CD4-positive, CD25-positive, alpha-beta regulatory T cell (primary cell): ENCODE measurements at regions not wholly inside any gene's neighbourhood (a gene's known extent, or its start where the extent isn't known, plus 50 kb on each side); places are given as distances from the start of the nearest gene placed in this dataset.

Experiments used
- ATAC-seq, 2 donors: fragments of 150-1000 bp; cut with Tn5 transposase; one replicate each; pipeline ENCODE4 v1.10.0; 2021; ENCODE audit warnings: low read depth in 2 of 2, moderate number of reproducible peaks in 2 of 2, moderate library complexity in 1 of 2
- DNase-seq, 3 donors: peaks; one replicate each; pipeline versions ENCODE4 v3.0.0 to v3.0.0-alpha.2; 2012 to 2022; ENCODE audit warnings: mixed read lengths in 1 of 3
- H3K27ac ChIP-seq: one replicate; pipeline ENCODE4 v1.7.0; 2013; ENCODE audit warnings: mild to moderate bottlenecking, low read length; ENCODE audit not compliant: insufficient read depth, poor library complexity, severe bottlenecking
- H3K27me3 ChIP-seq: one replicate; pipeline ENCODE4 v1.7.0; 2013; ENCODE audit warnings: low read length; ENCODE audit not compliant: control insufficient read depth, insufficient read depth
- H3K36me3 ChIP-seq: one replicate; pipeline ENCODE4 v1.7.0; 2013; ENCODE audit warnings: mild to moderate bottlenecking, low read length, moderate library complexity; ENCODE audit not compliant: control insufficient read depth, insufficient read depth
- H3K4me1 ChIP-seq: 2 replicates; pipeline ENCODE4 v1.7.0; 2013; ENCODE audit warnings: mild to moderate bottlenecking, low read length; ENCODE audit not compliant: insufficient read depth, control insufficient read depth, poor library complexity, severe bottlenecking
- H3K4me3 ChIP-seq: one replicate; pipeline ENCODE4 v1.7.0; 2013; ENCODE audit warnings: low read depth, mild to moderate bottlenecking, low read length, moderate library complexity
- H3K9me3 ChIP-seq, 2 experiments: 1 replicate in 1 of 2; 2 replicates in 1 of 2; pipeline ENCODE4 v1.7.0; 2013; ENCODE audit warnings: low read length in 2 of 2, mild to moderate bottlenecking in 1 of 2, moderate library complexity in 1 of 2; ENCODE audit not compliant: control insufficient read depth in 2 of 2
- H3K27ac Mint-ChIP-seq, 3 donors: one replicate each; pipeline ENCODE4 v1.8.0; 2020 to 2022; ENCODE audit warnings: mild to moderate bottlenecking in 3 of 3, mixed read lengths in 3 of 3, moderate library complexity in 2 of 3
- H3K27me3 Mint-ChIP-seq: one replicate; pipeline ENCODE4 v1.8.0; 2022; ENCODE audit warnings: mild to moderate bottlenecking, mixed read lengths
- H3K36me3 Mint-ChIP-seq: one replicate; pipeline ENCODE4 v1.8.0; 2020; ENCODE audit warnings: mixed read lengths
- H3K4me1 Mint-ChIP-seq, 4 donors: one replicate each; pipeline ENCODE4 v1.8.0; 2020 to 2022; ENCODE audit warnings: mixed read lengths in 4 of 4, mild to moderate bottlenecking in 1 of 4
- H3K4me3 Mint-ChIP-seq, 4 donors: one replicate each; pipeline ENCODE4 v1.8.0; 2020 to 2022; ENCODE audit warnings: mild to moderate bottlenecking in 4 of 4, mixed read lengths in 4 of 4, moderate library complexity in 3 of 4
- H3K9me3 Mint-ChIP-seq, 7 donors: one replicate each; pipeline ENCODE4 v1.8.0; 2020 to 2022; ENCODE audit warnings: mixed read lengths in 7 of 7, mild to moderate bottlenecking in 3 of 7, moderate library complexity in 2 of 7

- no peak for ATAC-seq
- Mint-ChIP-seq H3K4me1 (no peaks in the 10 kb centered on the region), H3K36me3 (no peaks in the 10 kb centered on the region)
Observed at GRCh38 chr11:112630496-112630895, 330.7 kb upstream of the NCAM1 start.

DNA sequence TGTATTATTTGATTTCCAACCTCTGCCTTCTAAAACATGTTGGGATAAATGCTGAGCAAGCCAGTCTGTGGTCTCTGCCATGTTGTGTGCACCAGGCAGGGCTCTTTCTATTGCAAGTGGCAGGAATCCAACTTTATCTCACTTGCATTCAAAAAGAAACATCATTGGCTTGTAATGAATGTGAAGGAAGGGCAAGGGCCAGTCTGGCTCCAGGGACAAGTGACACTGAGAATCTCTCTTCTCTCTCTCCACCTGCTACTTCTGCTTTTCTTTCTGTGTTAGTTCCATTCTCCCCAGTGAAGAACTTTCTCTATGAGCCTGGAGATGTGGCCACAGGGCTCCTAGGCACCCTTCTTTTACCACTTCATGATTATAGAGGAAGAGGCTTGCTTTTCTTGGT, 329.9 kb upstream of the NCAM1 start:
- Histone ChIP-seq H3K27me3 (no peaks in the 10 kb centered on the region), H3K9me3 (no peaks in the 10 kb centered on the region), H3K27ac (no peak overlapping the region), H3K36me3 (no peaks in the 10 kb centered on the region), H3K4me3 (no peak overlapping the region), H3K4me1 (no peaks in the 10 kb centered on the region)
- Mint-ChIP-seq H3K9me3 (peaks cover 0 to 3% (median 0%) of the 10 kb centered on the region in 7 donors), H3K4me3 (no peak overlapping the region), H3K27me3 (peaks cover 4% of the 10 kb centered on the region), H3K27ac (no peak overlapping the region), H3K4me1 (no peaks in the 10 kb centered on the region), H3K36me3 (no peaks in the 10 kb centered on the region)
- DNase-seq (no peak), ATAC-seq (no peak)

More at GRCh38 chr11:112630496-112630895, 330.7 kb upstream of the NCAM1 start:
- no peaks in the 10 kb centered on the region for H3K27me3 ChIP-seq
- no peaks in the 10 kb centered on the region for H3K4me1 ChIP-seq
- DNase-seq: no peak
- no peak overlapping the region for H3K4me3 Mint-ChIP-seq
- H3K9me3 ChIP-seq: no peaks in the 10 kb centered on the region
- H3K9me3 Mint-ChIP-seq: peaks cover 0 to 3% (median 0%) of the 10 kb centered on the region in 7 donors
- no peak overlapping the region for H3K27ac ChIP-seq
- no peaks in the 10 kb centered on the region for H3K36me3 ChIP-seq
- H3K27me3 Mint-ChIP-seq: no peaks in the 10 kb centered on the region
- H3K27ac Mint-ChIP-seq: no peak overlapping the region
- H3K4me3 ChIP-seq: no peak overlapping the region

GRCh38 chr11:112632866-112633505, 328.2 kb upstream of the NCAM1 start:
- no peak overlapping the region for H3K4me3 Mint-ChIP-seq
- DNase-seq (no peak), ATAC-seq (no peak)
- H3K4me1 Mint-ChIP-seq: no peaks in the 10 kb centered on the region
- Histone ChIP-seq H3K36me3 (no peaks in the 10 kb centered on the region), H3K4me1 (no peaks in the 10 kb centered on the region), H3K4me3 (no peak overlapping the region), H3K27ac (no peak overlapping the region), H3K9me3 (no peaks in the 10 kb centered on the region), H3K27me3 (no peaks in the 10 kb centered on the region)
- no peaks in the 10 kb centered on the region for H3K36me3 Mint-ChIP-seq
- peaks cover 0 to 1% (median 0%) of the 10 kb centered on the region in 7 donors for H3K9me3 Mint-ChIP-seq
- H3K27me3 Mint-ChIP-seq: peaks cover 4% of the 10 kb centered on the region
- no peak overlapping the region for H3K27ac Mint-ChIP-seq

- Histone ChIP-seq H3K9me3 (no peaks in the 10 kb centered on the region), H3K27me3 (no peaks in the 10 kb centered on the region), H3K36me3 (no peaks in the 10 kb centered on the region), H3K4me3 (no peak overlapping the region), H3K27ac (no peak overlapping the region), H3K4me1 (no peaks in the 10 kb centered on the region)
- Mint-ChIP-seq H3K4me3 (no peak overlapping the region), H3K36me3 (no peaks in the 10 kb centered on the region), H3K4me1 (no peaks in the 10 kb centered on the region), H3K9me3 (peaks cover 0 to 5% (median 0%) of the 10 kb centered on the region in 7 donors), H3K27me3 (peaks cover 9% of the 10 kb centered on the region), H3K27ac (no peak overlapping the region)
- no peak for ATAC-seq
- no peak for DNase-seq
Observed at GRCh38 chr11:112634551-112634950, 326.7 kb upstream of the NCAM1 start.

DNA sequence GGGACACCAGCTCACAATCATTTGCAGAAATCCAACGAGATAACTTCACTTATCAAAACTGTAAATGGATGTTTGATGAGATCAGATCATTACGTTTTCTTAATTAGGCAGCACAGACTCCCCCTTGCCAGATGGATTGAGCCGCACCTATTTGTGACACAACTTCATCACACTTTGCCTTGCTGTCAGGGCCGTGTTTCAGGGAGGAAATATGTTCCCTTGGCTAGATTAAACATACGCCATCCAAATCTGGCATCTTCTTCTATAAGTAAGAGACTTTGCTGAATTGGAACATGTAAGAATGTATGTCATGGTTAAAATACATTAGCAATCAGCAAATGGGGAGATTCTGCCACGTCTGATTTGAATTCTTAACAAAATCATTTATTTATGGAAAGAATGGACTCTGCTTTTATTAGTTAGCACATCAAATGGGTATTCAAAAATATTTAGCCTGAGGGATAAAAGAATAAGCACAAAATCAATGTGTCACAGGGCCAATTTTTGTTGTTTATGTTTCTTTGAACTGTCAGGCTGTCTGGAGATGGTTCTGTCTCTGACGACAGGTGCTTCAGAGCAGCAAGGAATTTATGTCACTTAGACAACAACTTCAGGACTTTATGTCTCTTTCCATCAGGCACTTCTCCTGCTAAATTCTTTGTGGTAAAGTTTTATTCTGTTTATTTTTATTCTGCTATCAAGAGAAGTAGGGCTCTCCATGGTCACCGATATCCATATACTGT, 326.1 kb upstream of the NCAM1 start:
- H3K36me3 ChIP-seq: no peaks in the 10 kb centered on the region
- H3K27ac Mint-ChIP-seq: no peak overlapping the region
- no peak overlapping the region for H3K27ac ChIP-seq
- H3K4me1 ChIP-seq: no peaks in the 10 kb centered on the region
- peaks cover 0 to 7% (median 0%) of the 10 kb centered on the region in 7 donors for H3K9me3 Mint-ChIP-seq
- no peak overlapping the region for H3K4me3 Mint-ChIP-seq
- ATAC-seq (no peak), DNase-seq (no peak)
- no peaks in the 10 kb centered on the region for H3K36me3 Mint-ChIP-seq
- H3K4me1 Mint-ChIP-seq: no peaks in the 10 kb centered on the region
- H3K9me3 ChIP-seq: no peaks in the 10 kb centered on the region
- H3K27me3 Mint-ChIP-seq: peaks cover 9% of the 10 kb centered on the region
- H3K4me3 ChIP-seq: no peak overlapping the region
- no peaks in the 10 kb centered on the region for H3K27me3 ChIP-seq

DNA sequence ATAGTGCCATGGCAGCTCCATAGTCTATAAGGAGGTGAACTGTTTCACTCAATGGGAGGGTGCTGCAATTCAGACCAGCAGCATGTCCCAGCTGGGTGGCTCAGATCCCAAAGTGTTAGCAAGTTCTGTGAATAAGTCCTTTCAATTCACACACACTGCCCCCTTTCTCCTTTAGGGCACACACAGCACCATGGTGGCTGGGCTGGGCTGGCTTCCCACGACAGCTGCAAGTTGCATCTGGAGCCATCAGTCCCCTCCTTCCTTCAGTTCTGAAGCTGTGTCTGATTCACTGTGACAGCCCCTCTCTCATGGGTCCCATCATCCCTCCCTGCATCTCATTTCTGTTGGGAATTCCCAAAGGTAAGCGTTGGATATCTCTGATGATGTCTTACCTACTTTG, 324.1 kb upstream of the NCAM1 start:
- Mint-ChIP-seq H3K36me3 (no peaks in the 10 kb centered on the region), H3K4me3 (no peak overlapping the region), H3K4me1 (no peaks in the 10 kb centered on the region), H3K9me3 (peaks cover 1 to 18% (median 3%) of the 10 kb centered on the region in 7 donors), H3K27ac (no peak overlapping the region), H3K27me3 (peaks cover 9% of the 10 kb centered on the region)
- Histone ChIP-seq H3K4me3 (no peak overlapping the region), H3K4me1 (no peaks in the 10 kb centered on the region), H3K36me3 (no peaks in the 10 kb centered on the region), H3K9me3 (no peaks in the 10 kb centered on the region), H3K27ac (no peak overlapping the region), H3K27me3 (no peaks in the 10 kb centered on the region)
- ATAC-seq (no peak), DNase-seq (no peak)

- Histone ChIP-seq H3K27ac (no peak overlapping the region), H3K4me1 (no peaks in the 10 kb centered on the region), H3K36me3 (no peaks in the 10 kb centered on the region), H3K27me3 (no peaks in the 10 kb centered on the region), H3K9me3 (peaks cover 0 to 1% of the 10 kb centered on the region in 2 experiments), H3K4me3 (no peak overlapping the region)
- peaks cover 2 to 20% (median 5%) of the 10 kb centered on the region in 7 donors for H3K9me3 Mint-ChIP-seq
- ATAC-seq: no peak
- peaks cover 9% of the 10 kb centered on the region for H3K27me3 Mint-ChIP-seq
- no peak for DNase-seq
- no peaks in the 10 kb centered on the region for H3K4me1 Mint-ChIP-seq
- no peak overlapping the region for H3K4me3 Mint-ChIP-seq
- H3K36me3 Mint-ChIP-seq: no peaks in the 10 kb centered on the region
- no peak overlapping the region for H3K27ac Mint-ChIP-seq
Observed at GRCh38 chr11:112637876-112638275, 323.3 kb upstream of the NCAM1 start.

DNA sequence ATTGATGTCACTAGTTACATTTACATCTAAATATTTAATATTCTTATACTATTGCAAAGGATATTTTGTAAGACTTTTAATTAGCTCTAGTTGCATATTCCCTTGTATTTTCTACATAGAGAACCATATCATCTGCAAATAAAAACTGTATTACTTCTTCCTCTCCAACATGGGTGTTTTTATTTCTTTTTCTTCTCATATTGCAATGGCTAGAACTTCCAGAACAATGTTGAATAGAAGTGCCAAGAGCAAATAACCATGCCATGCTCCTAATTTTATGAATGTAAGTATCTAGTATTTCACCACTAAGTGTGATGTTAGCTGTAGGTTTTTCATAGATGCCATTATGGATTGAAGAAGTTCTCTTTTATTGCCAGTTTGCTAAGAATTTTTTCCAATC, 321.8 kb upstream of the NCAM1 start:
- Histone ChIP-seq H3K36me3 (no peaks in the 10 kb centered on the region), H3K27ac (no peak overlapping the region), H3K4me3 (no peak overlapping the region), H3K9me3 (peaks cover 0 to 3% of the 10 kb centered on the region in 2 experiments), H3K4me1 (no peaks in the 10 kb centered on the region), H3K27me3 (no peaks in the 10 kb centered on the region)
- ATAC-seq (no peak), DNase-seq (no peak)
- H3K4me3 Mint-ChIP-seq: no peak overlapping the region
- no peaks in the 10 kb centered on the region for H3K36me3 Mint-ChIP-seq
- H3K4me1 Mint-ChIP-seq: no peaks in the 10 kb centered on the region
- H3K9me3 Mint-ChIP-seq: peaks cover 2 to 24% (median 7%) of the 10 kb centered on the region in 7 donors
- H3K27me3 Mint-ChIP-seq: peaks cover 9% of the 10 kb centered on the region
- H3K27ac Mint-ChIP-seq: no peak overlapping the region
